GM23338 (cell line): ENCODE measurements at regions not wholly inside any gene's neighbourhood (a gene's known extent, or its start where the extent isn't known, plus 50 kb on each side); places are given as distances from the start of the nearest gene placed in this dataset.
A peak's percentile ranks its signal among the peaks of the same experiment; 100 is the strongest.

Source experiments
- ATAC-seq: fragments of 200-7000 bp; cut with Tn5 transposase; 3 replicates; pipeline ENCODE4 v1.9.1; 2020
- DNase-seq: peaks from one replicate; pipeline ENCODE4 v3.0.0-alpha.2; 2015; ENCODE audit warnings: low spot score
- H2AFZ ChIP-seq: fragments of 200-600 bp; sonication (generic); 2 replicates; pipeline ENCODE4 v1.8.0; 2016; ENCODE audit warnings: antibody characterized with exemption, mild to moderate bottlenecking, moderate library complexity
- H3F3A ChIP-seq: fragments of 200-600 bp; sonication (generic); replicated peaks from 2 replicates; pipeline ENCODE4 v1.8.0; 2017; ENCODE audit warnings: antibody characterized with exemption, mixed run types, low read depth
- H3K27ac ChIP-seq: fragments of 200-600 bp; sonication (generic); 2 replicates; pipeline ENCODE4 v1.6.1; 2016; ENCODE audit warnings: low read depth
- H3K27me3 ChIP-seq: fragments of 200-600 bp; sonication (generic); 2 replicates; pipeline ENCODE4 v1.8.0; 2016; ENCODE audit warnings: mild to moderate bottlenecking, mixed run types, moderate library complexity; ENCODE audit not compliant: insufficient read depth
- H3K36me3 ChIP-seq: fragments of 200-600 bp; sonication (generic); 2 replicates; pipeline ENCODE4 v1.8.0; 2016; ENCODE audit warnings: mild to moderate bottlenecking; ENCODE audit not compliant: insufficient read depth
- H3K4me1 ChIP-seq: fragments of 200-600 bp; sonication (generic); 2 replicates; pipeline ENCODE4 v1.8.0; 2016; ENCODE audit warnings: mild to moderate bottlenecking, moderate library complexity; ENCODE audit not compliant: insufficient read depth
- H3K4me2 ChIP-seq: fragments of 200-600 bp; sonication (generic); 2 replicates; pipeline ENCODE4 v1.7.1; 2017; ENCODE audit warnings: mixed run types
- H3K4me3 ChIP-seq: fragments of 200-600 bp; sonication (generic); 2 replicates; pipeline ENCODE4 v1.6.1; 2016; ENCODE audit warnings: mixed run types
- H3K79me2 ChIP-seq: fragments of 200-600 bp; sonication (generic); replicated peaks from 2 replicates; pipeline ENCODE4 v1.8.0; 2017; ENCODE audit warnings: mild to moderate bottlenecking; ENCODE audit not compliant: insufficient read depth
- H3K9me2 ChIP-seq: fragments of 200-600 bp; sonication (generic); 2 replicates; pipeline ENCODE4 v1.8.0; 2017; ENCODE audit not compliant: insufficient read depth
- H4K20me1 ChIP-seq: fragments of 200-600 bp; sonication (generic); replicated peaks from 2 replicates; pipeline ENCODE4 v1.8.0; 2017; ENCODE audit warnings: mild to moderate bottlenecking; ENCODE audit not compliant: insufficient read depth
- H3K27ac Mint-ChIP-seq: 2 replicates; pipeline ENCODE4 v1.8.0; 2020; ENCODE audit warnings: inconsistent platforms, mild to moderate bottlenecking, moderate library complexity, mixed read lengths
- H3K27me3 Mint-ChIP-seq: 3 replicates; pipeline ENCODE4 v1.8.0; 2022; ENCODE audit warnings: low read depth, mild to moderate bottlenecking, moderate library complexity, mixed read lengths, inconsistent platforms; ENCODE audit not compliant: insufficient read depth, poor library complexity
- H3K36me3 Mint-ChIP-seq: 3 replicates; pipeline ENCODE4 v1.8.0; 2021; ENCODE audit warnings: low read depth, mild to moderate bottlenecking, inconsistent platforms, moderate library complexity, mixed read lengths
- H3K4me1 Mint-ChIP-seq: 3 replicates; pipeline ENCODE4 v1.8.0; 2020; ENCODE audit warnings: mild to moderate bottlenecking, inconsistent platforms, mixed read lengths
- H3K4me3 Mint-ChIP-seq: 3 replicates; pipeline ENCODE4 v1.8.0; 2021; ENCODE audit warnings: moderate library complexity, mild to moderate bottlenecking, inconsistent platforms, mixed read lengths
- H3K9me3 Mint-ChIP-seq: 3 replicates; pipeline ENCODE4 v1.8.0; 2020; ENCODE audit warnings: moderate library complexity, mild to moderate bottlenecking, inconsistent platforms, mixed read lengths
- JUNB ChIP-seq: IDR thresholded peaks from one replicate; pipeline ENCODE4 v1.6.1; 2016; ENCODE audit warnings: antibody characterized with exemption; ENCODE audit not compliant: unreplicated experiment
- NANOG ChIP-seq: IDR thresholded peaks from 2 replicates; pipeline ENCODE4 v1.6.1; 2016; ENCODE audit warnings: antibody characterized with exemption, borderline replicate concordance
- STAT1 ChIP-seq: IDR thresholded peaks from one replicate; pipeline ENCODE4 v1.6.1; 2016; ENCODE audit warnings: antibody characterized with exemption; ENCODE audit not compliant: unreplicated experiment
- TF ChIP-seq, protein P1 (sequence below): IDR thresholded peaks from one replicate; pipeline ENCODE4 v1.6.1; 2018; ENCODE audit warnings: antibody characterized with exemption; ENCODE audit not compliant: unreplicated experiment
- TF ChIP-seq, protein P2 (sequence below): IDR thresholded peaks from 2 replicates; pipeline ENCODE4 v1.6.1; 2016; ENCODE audit warnings: antibody characterized with exemption
- TF ChIP-seq, protein P3 (sequence below), 2 experiments: fragments of 200-600 bp in 1 of 2; sonication (generic) in 1 of 2; conservative IDR thresholded peaks; 2 replicates each; pipeline versions ENCODE4 v1.5.1 to v1.6.1; 2016 to 2017; ENCODE audit warnings: antibody characterized with exemption in 2 of 2, low read depth in 2 of 2, mild to moderate bottlenecking in 2 of 2, moderate library complexity in 1 of 2

DNA sequence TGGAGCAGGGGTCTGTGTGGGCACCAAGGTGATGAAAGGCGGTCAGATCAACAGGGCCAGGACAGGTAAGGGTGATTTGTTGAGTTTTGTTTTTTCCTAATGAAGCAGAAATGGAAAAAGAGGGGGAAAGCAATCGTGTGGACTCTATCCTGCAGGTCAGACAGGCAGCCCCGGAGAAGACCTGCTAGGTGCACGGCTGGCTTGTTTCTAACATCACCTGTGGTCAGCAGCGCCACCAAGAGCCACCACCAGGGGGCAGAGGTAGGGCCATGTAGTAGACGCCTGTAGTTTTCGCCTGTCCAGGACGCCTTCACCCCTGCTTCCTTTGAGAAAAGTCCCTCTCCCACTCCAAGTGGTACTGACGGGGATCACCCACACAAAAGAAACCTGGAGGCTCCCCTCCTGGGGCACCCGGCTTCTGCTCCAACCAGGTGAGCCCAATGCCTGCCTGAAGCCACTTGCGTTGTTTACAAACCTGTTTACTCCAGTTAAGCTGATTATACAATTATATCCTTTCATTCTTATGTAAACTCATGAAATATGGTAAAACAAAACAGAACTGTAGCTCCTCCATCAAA, 54.2 kb upstream of the SEC14L1 start:
- no peak overlapping the region for H3K27ac Mint-ChIP-seq
- peak; percentile 75 for ATAC-seq

DNA sequence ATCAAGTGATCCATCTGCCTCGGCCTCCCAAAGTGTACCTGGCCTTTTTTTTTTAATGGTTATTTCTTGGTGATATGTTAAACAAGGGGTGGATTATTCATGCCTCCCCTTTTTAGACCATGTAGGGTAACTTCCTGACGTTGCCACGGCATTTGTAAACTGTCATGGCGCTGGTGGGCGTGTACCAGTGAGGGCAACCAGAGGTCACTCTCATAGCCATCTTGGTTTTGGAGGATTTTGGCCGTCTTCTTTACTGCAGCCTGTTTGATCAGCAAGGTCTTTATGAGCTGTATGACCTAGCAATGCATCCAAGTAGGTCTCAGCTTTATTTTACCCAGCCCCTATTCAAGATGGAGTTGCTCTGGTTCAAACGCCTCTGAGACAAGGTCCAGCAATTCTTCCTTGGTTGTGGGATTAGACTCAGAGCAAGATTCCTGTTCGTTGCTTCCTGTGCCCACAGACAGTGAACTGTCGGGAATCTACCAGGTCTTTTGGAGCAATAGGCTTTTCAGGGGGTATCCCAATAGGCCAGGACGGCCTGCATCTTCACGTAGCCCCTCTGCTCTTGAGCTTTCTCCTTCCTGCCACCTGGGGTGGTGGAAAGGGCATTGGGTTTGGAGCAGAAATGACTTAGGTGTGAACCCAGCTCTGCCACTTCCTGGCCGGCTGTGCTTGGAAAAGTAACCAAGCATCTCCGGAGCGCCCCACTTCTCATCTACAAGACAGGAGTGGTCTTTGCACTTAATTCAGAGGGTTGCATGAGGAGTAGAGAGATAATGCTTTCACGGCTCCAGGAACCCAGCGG, 52.9 kb upstream of the SEC14L1 start:
- no peak for ATAC-seq
- no peaks in the 10 kb centered on the region; the same call in 2 of the 3 replicates for H3K9me3 Mint-ChIP-seq
- peaks cover 44% of the 10 kb centered on the region for H3K36me3 Mint-ChIP-seq
- Histone ChIP-seq H3K4me3 (peak overlapping the region; percentile 39; the same call in 1 of the 2 replicates), H4K20me1 (no peaks in the 10 kb centered on the region), H3K4me2 (peak overlapping the region; percentile 35), H3F3A (peaks cover 6% of the 10 kb centered on the region), H3K27me3 (no peaks in the 10 kb centered on the region), H3K79me2 (peaks cover 15% of the 10 kb centered on the region), H3K27ac (no peak overlapping the region), H3K9me2 (0 out of 2 replicates have a peak, but pooled peaks cover 9% of the 10 kb centered on the region), H2AFZ (peak overlapping the region; percentile 89), H3K4me1 (peaks cover 14% of the 10 kb centered on the region), H3K36me3 (0 out of 2 replicates have a peak, but pooled peaks cover 5% of the 10 kb centered on the region)
- peak overlapping the region; percentile 94 for H3K4me3 Mint-ChIP-seq
- H3K4me1 Mint-ChIP-seq = peaks cover 18% of the 10 kb centered on the region
- peak overlapping the region; percentile 99 for H3K27ac Mint-ChIP-seq
- DNase-seq = no peak
- peaks cover 12% of the 10 kb centered on the region for H3K27me3 Mint-ChIP-seq
- no peak for TF ChIP-seq NANOG
- no peak for TF ChIP-seq JUNB
- TF ChIP-seq, protein P1, sequence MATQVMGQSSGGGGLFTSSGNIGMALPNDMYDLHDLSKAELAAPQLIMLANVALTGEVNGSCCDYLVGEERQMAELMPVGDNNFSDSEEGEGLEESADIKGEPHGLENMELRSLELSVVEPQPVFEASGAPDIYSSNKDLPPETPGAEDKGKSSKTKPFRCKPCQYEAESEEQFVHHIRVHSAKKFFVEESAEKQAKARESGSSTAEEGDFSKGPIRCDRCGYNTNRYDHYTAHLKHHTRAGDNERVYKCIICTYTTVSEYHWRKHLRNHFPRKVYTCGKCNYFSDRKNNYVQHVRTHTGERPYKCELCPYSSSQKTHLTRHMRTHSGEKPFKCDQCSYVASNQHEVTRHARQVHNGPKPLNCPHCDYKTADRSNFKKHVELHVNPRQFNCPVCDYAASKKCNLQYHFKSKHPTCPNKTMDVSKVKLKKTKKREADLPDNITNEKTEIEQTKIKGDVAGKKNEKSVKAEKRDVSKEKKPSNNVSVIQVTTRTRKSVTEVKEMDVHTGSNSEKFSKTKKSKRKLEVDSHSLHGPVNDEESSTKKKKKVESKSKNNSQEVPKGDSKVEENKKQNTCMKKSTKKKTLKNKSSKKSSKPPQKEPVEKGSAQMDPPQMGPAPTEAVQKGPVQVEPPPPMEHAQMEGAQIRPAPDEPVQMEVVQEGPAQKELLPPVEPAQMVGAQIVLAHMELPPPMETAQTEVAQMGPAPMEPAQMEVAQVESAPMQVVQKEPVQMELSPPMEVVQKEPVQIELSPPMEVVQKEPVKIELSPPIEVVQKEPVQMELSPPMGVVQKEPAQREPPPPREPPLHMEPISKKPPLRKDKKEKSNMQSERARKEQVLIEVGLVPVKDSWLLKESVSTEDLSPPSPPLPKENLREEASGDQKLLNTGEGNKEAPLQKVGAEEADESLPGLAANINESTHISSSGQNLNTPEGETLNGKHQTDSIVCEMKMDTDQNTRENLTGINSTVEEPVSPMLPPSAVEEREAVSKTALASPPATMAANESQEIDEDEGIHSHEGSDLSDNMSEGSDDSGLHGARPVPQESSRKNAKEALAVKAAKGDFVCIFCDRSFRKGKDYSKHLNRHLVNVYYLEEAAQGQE = no peak
- TF ChIP-seq, protein P2, sequence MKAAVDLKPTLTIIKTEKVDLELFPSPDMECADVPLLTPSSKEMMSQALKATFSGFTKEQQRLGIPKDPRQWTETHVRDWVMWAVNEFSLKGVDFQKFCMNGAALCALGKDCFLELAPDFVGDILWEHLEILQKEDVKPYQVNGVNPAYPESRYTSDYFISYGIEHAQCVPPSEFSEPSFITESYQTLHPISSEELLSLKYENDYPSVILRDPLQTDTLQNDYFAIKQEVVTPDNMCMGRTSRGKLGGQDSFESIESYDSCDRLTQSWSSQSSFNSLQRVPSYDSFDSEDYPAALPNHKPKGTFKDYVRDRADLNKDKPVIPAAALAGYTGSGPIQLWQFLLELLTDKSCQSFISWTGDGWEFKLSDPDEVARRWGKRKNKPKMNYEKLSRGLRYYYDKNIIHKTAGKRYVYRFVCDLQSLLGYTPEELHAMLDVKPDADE = no peak

More for the DNA sequence above, 54.2 kb upstream of the SEC14L1 start:
- Histone ChIP-seq H3K9me2 (0 out of 2 replicates have a peak, but pooled peaks cover 9% of the 10 kb centered on the region), H3K27me3 (no peaks in the 10 kb centered on the region), H3K79me2 (peaks cover 15% of the 10 kb centered on the region), H4K20me1 (no peaks in the 10 kb centered on the region), H3K4me1 (peaks cover 14% of the 10 kb centered on the region), H2AFZ (peak overlapping the region; percentile 83; the same call in 1 of the 2 replicates), H3K4me3 (no peak overlapping the region), H3K27ac (no peak overlapping the region), H3K36me3 (no peaks in the 10 kb centered on the region), H3K4me2 (0 out of 2 replicates have a peak overlapping the region, but pooled peaks have one; percentile 9), H3F3A (peaks cover 6% of the 10 kb centered on the region)
- Mint-ChIP-seq H3K27me3 (peaks cover 12% of the 10 kb centered on the region), H3K4me1 (peaks cover 18% of the 10 kb centered on the region), H3K4me3 (peak overlapping the region; percentile 1; the same call in 1 of the 3 replicates), H3K36me3 (peaks cover 31% of the 10 kb centered on the region), H3K9me3 (peaks cover 2% of the 10 kb centered on the region)
- peak; percentile 96 for DNase-seq
- TF ChIP-seq, protein P3, sequence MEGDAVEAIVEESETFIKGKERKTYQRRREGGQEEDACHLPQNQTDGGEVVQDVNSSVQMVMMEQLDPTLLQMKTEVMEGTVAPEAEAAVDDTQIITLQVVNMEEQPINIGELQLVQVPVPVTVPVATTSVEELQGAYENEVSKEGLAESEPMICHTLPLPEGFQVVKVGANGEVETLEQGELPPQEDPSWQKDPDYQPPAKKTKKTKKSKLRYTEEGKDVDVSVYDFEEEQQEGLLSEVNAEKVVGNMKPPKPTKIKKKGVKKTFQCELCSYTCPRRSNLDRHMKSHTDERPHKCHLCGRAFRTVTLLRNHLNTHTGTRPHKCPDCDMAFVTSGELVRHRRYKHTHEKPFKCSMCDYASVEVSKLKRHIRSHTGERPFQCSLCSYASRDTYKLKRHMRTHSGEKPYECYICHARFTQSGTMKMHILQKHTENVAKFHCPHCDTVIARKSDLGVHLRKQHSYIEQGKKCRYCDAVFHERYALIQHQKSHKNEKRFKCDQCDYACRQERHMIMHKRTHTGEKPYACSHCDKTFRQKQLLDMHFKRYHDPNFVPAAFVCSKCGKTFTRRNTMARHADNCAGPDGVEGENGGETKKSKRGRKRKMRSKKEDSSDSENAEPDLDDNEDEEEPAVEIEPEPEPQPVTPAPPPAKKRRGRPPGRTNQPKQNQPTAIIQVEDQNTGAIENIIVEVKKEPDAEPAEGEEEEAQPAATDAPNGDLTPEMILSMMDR (conservative IDR thresholded peaks at IDR 0.05; ENCODE audit: low read depth in 2 of 2) = peak; percentile 82 to 93
- no peak for TF ChIP-seq STAT1
